Adrenal gland (tissue), 5 donors: ENCODE measurements at regions not wholly inside any gene's neighbourhood (a gene's known extent, or its start where the extent isn't known, plus 50 kb on each side); places are given as distances from the start of the nearest gene placed in this dataset.

Experiments
- CTCF ChIP-seq, 6 experiments: fragments of 450-650 bp in 4 of 6; fragments of 200-600 bp in 2 of 6; sonication (generic) in 1 of 6; IDR thresholded peaks; 1 replicate in 5 of 6; 2 replicates in 1 of 6; pipeline versions ENCODE4 v1.5.1 to v1.8.0; 2016 to 2021; ENCODE audit warnings: antibody characterized with exemption in 6 of 6, mild to moderate bottlenecking in 2 of 6, moderate library complexity in 1 of 6
- POLR2A ChIP-seq, 2 donors: fragments of 450-650 bp; IDR thresholded peaks; one replicate each; pipeline ENCODE4 v1.6.1; 2017; ENCODE audit warnings: antibody characterized with exemption in 2 of 2, mild to moderate bottlenecking in 2 of 2, moderate library complexity in 1 of 2
- donor health status: DM: no; HTN: no; CAD: no.

GRCh38 chr3:99248130-99248529 lies 346.6 kb upstream of the DCBLD2 start:
- TF ChIP-seq CTCF (IDR thresholded peaks at IDR 0.05) (no peak), POLR2A (IDR thresholded peaks at IDR 0.05) (no peak)
